IMR-90 (cell line): ENCODE measurements at regions not wholly inside any gene's neighbourhood (a gene's known extent, or its start where the extent isn't known, plus 50 kb on each side); places are given as distances from the start of the nearest gene placed in this dataset.

ENCODE experiments used
- ATAC-seq: fragments of 200-7000 bp; cut with Tn5 transposase; 2 replicates; pipeline ENCODE4 v1.9.1; 2020; ENCODE audit warnings: low read depth, mild to moderate bottlenecking, moderate library complexity
- BruUV-seq: library from RNA; stranded (reverse); fragments of 400-500 nt; replicated peaks from 2 replicates; lab custom pipeline; 2021; lab: Mats Ljungman, UMichigan
- CTCF ChIA-PET: fragments of 300-600 bp; formaldehyde crosslinking; extraction: SDS; loops from one replicate; lab custom pipeline; 2021; ENCODE audit warnings: antibody characterized with exemption; lab: Yijun Ruan, JAX
- POLR2A ChIA-PET: fragments of 300-600 bp; sonication (Branson Sonifier 250); formaldehyde crosslinking; loops from one replicate; lab custom pipeline; 2022; ENCODE audit warnings: antibody characterized with exemption; ENCODE audit not compliant: unreplicated experiment; lab: Charles Lee
- DNase-seq: peaks from one replicate; pipeline ENCODE4 v3.0.0; 2013
- H2AFZ ChIP-seq: replicated peaks from 2 replicates; pipeline ENCODE3; 2013; ENCODE audit warnings: low read length, mild to moderate bottlenecking; ENCODE audit not compliant: poor library complexity
- H2AK5ac ChIP-seq: 2 replicates; pipeline ENCODE4 v1.6.1; 2013; ENCODE audit warnings: low read depth, low read length, inconsistent platforms
- H2AK9ac ChIP-seq: replicated peaks from 2 replicates; pipeline ENCODE3; 2013; ENCODE audit warnings: mild to moderate bottlenecking, low read depth, low read length, moderate library complexity; ENCODE audit not compliant: poor library complexity
- H2BK120ac ChIP-seq: 2 replicates; pipeline ENCODE4 v1.6.1; 2013; ENCODE audit warnings: low read depth, low read length, inconsistent platforms
- H2BK15ac ChIP-seq: 3 replicates; pipeline ENCODE4 v1.6.1; 2013; ENCODE audit warnings: low read depth, low read length, inconsistent platforms
- H2BK20ac ChIP-seq: 2 replicates; pipeline ENCODE4 v1.6.1; 2013; ENCODE audit warnings: low read depth, mild to moderate bottlenecking, inconsistent platforms, low read length, moderate library complexity
- H2BK5ac ChIP-seq: 2 replicates; pipeline ENCODE4 v1.6.1; 2013; ENCODE audit warnings: mild to moderate bottlenecking, low read depth, low read length, inconsistent platforms; ENCODE audit not compliant: poor library complexity, severe bottlenecking
- H3K14ac ChIP-seq: replicated peaks from 2 replicates; pipeline ENCODE4 v1.6.1; 2013; ENCODE audit warnings: low read depth, low read length, inconsistent platforms
- H3K18ac ChIP-seq: 2 replicates; pipeline ENCODE4 v1.6.1; 2013; ENCODE audit warnings: low read depth, low read length, control low read depth
- H3K23ac ChIP-seq: 2 replicates; pipeline ENCODE4 v1.6.1; 2013; ENCODE audit warnings: low read depth, low read length, inconsistent platforms
- H3K27ac ChIP-seq: 2 replicates; pipeline ENCODE4 v1.5.1; 2013; ENCODE audit warnings: mild to moderate bottlenecking, control low read depth, low read length; ENCODE audit not compliant: insufficient read depth
- H3K27me3 ChIP-seq: 2 replicates; pipeline ENCODE4 v1.6.1; 2013; ENCODE audit warnings: low read length; ENCODE audit not compliant: control insufficient read depth, insufficient read depth
- H3K36me3 ChIP-seq: 2 replicates; pipeline ENCODE4 v1.6.1; 2013; ENCODE audit warnings: low read length, mixed read lengths; ENCODE audit not compliant: control insufficient read depth, insufficient read depth
- H3K4ac ChIP-seq: 2 replicates; pipeline ENCODE4 v1.6.1; 2013; ENCODE audit warnings: low read depth, low read length, inconsistent platforms
- H3K4me1 ChIP-seq: 2 replicates; pipeline ENCODE4 v1.6.1; 2013; ENCODE audit warnings: low read length, mixed read lengths; ENCODE audit not compliant: control insufficient read depth, insufficient read depth
- H3K4me2 ChIP-seq: 2 replicates; pipeline ENCODE4 v1.6.1; 2013; ENCODE audit warnings: low read depth, mild to moderate bottlenecking, control low read depth, low read length, moderate library complexity
- H3K4me3 ChIP-seq: 2 replicates; pipeline ENCODE4 v1.5.1; 2013; ENCODE audit warnings: low read depth, mild to moderate bottlenecking, control low read depth, low read length, moderate library complexity; ENCODE audit not compliant: insufficient read depth
- H3K56ac ChIP-seq: 2 replicates; pipeline ENCODE4 v1.6.1; 2013; ENCODE audit warnings: low read length, inconsistent platforms; ENCODE audit not compliant: insufficient read depth; ENCODE audit errors: extremely low read depth
- H3K79me1 ChIP-seq, 2 experiments: 2 replicates each; pipeline ENCODE4 v1.6.1; 2013; ENCODE audit warnings: low read length in 2 of 2, inconsistent platforms in 1 of 2, low read depth in 1 of 2
- H3K9ac ChIP-seq: 2 replicates; pipeline ENCODE4 v1.6.1; 2013; ENCODE audit warnings: low read depth, low read length, control low read depth
- H3K9me1 ChIP-seq: 2 replicates; pipeline ENCODE4 v1.6.1; 2013; ENCODE audit warnings: low read length, inconsistent platforms; ENCODE audit not compliant: insufficient read depth
- H3K9me3 ChIP-seq: 2 replicates; pipeline ENCODE4 v1.6.1; 2013; ENCODE audit warnings: low read length; ENCODE audit not compliant: control insufficient read depth, insufficient read depth
- H4K20me1 ChIP-seq: 2 replicates; pipeline ENCODE4 v1.6.1; 2013; ENCODE audit warnings: low read length, inconsistent platforms; ENCODE audit not compliant: insufficient read depth
- H4K5ac ChIP-seq: 2 replicates; pipeline ENCODE4 v1.6.1; 2013; ENCODE audit warnings: mild to moderate bottlenecking, low read depth, low read length, control low read depth
- H4K8ac ChIP-seq, 2 experiments: 2 replicates each; pipeline ENCODE4 v1.6.1; 2013; ENCODE audit warnings: low read depth in 2 of 2, low read length in 2 of 2, control low read depth in 1 of 2, inconsistent platforms in 1 of 2
- H4K91ac ChIP-seq: 2 replicates; pipeline ENCODE4 v1.6.1; 2013; ENCODE audit warnings: low read depth, low read length, inconsistent platforms; ENCODE audit not compliant: insufficient read depth
- CEBPB ChIP-seq: IDR thresholded peaks from 2 replicates; pipeline ENCODE4 v1.6.1; 2012; ENCODE audit warnings: low read depth, low read length, improper control_type of control experiment
- CTCF ChIP-seq: conservative IDR thresholded peaks from 2 replicates; pipeline ENCODE4 v1.5.1; 2012; ENCODE audit warnings: mild to moderate bottlenecking, low read depth, low read length, improper control_type of control experiment
- ELK1 ChIP-seq: fragments of 150-350 bp; IDR thresholded peaks from 2 replicates; pipeline ENCODE4 v1.6.1; 2016; ENCODE audit warnings: low read depth, mild to moderate bottlenecking, low read length, moderate library complexity, borderline replicate concordance
- FOS ChIP-seq: fragments of 150-350 bp; IDR thresholded peaks from 2 replicates; pipeline ENCODE4 v1.6.1; 2016; ENCODE audit warnings: low read depth, low read length
- MAFK ChIP-seq: IDR thresholded peaks from 2 replicates; pipeline ENCODE4 v1.6.1; 2012; ENCODE audit warnings: low read depth, low read length, improper control_type of control experiment
- NFE2L2 ChIP-seq: fragments of 150-350 bp; IDR thresholded peaks from 2 replicates; pipeline ENCODE4 v1.6.1; 2016; ENCODE audit warnings: low read depth, mild to moderate bottlenecking, low read length
- RCOR1 ChIP-seq: IDR thresholded peaks from 2 replicates; pipeline ENCODE4 v1.6.1; 2012; ENCODE audit warnings: mild to moderate bottlenecking, low read length, improper control_type of control experiment; ENCODE audit not compliant: insufficient replicate concordance
- RFX5 ChIP-seq: IDR thresholded peaks from 2 replicates; pipeline ENCODE4 v1.8.0; 2012; ENCODE audit warnings: low read depth, mild to moderate bottlenecking, low read length, moderate library complexity
- USF2 ChIP-seq: fragments of 150-350 bp; IDR thresholded peaks from 2 replicates; pipeline ENCODE4 v1.6.1; 2017; ENCODE audit warnings: mild to moderate bottlenecking, antibody characterized with exemption, low read length, low read depth
- WGBS, 2 experiments: methylation state at CpG; one replicate each; pipeline versions ENCODE4 v1.1.5 to v1.1.7; 2013; ENCODE audit warnings: missing lambda C conversion rate in 2 of 2; ENCODE audit not compliant: insufficient read length in 1 of 2; ENCODE audit errors: extremely low coverage in 2 of 2; 5-methylcytosine and 5-hydroxymethylcytosine counted together
- dilution Hi-C: fragments of 300-500 bp; cut with HindIII; formaldehyde crosslinking; loops from one replicate; pipeline ENCODE4 v1.14.3; 2018; ENCODE audit warnings: low sequenced_read_pairs; ENCODE audit not compliant: unreplicated experiment
- in situ Hi-C: fragments of 300-500 bp; cut with MboI; formaldehyde crosslinking; loops from 3 replicates; pipeline ENCODE4 v1.14.3; 2019; ENCODE audit warnings: low sequenced_read_pairs, inconsistent platforms, mixed read lengths
- intact Hi-C: fragments of 100-400 bp; cut with micrococcal nuclease; formaldehyde crosslinking; loops from 2 replicates; pipeline ENCODE4 v1.10.0; 2022

- H2AK9ac ChIP-seq, result no peak overlapping the region
- H3K9ac ChIP-seq, result no peak overlapping the region
- H2BK120ac ChIP-seq, result no peak overlapping the region
- H4K91ac ChIP-seq, result no peak overlapping the region
- POLR2A ChIA-PET, result no interaction called here
- no peaks in the 10 kb centered on the region for H3K36me3 ChIP-seq
- no TSS peak for BruUV-seq
- H2BK5ac ChIP-seq, result no peak overlapping the region
- H3K4me2 ChIP-seq, result no peak overlapping the region
- H3K4me3 ChIP-seq, result no peak overlapping the region
- CTCF ChIA-PET, result interaction anchor here (0.7 kb wide), 1 partner anchor 933 kb away, joined by 3 read pairs; no protein-coding TSS in a partner anchor
- no peak overlapping the region for H3K4ac ChIP-seq
- H3K18ac ChIP-seq, result no peak overlapping the region
- no peak overlapping the region for H2BK20ac ChIP-seq
- no peak overlapping the region for H4K5ac ChIP-seq
- H3K27me3 ChIP-seq, result no peaks in the 10 kb centered on the region
- no peaks in the 10 kb centered on the region for H3K9me3 ChIP-seq
- H3K4me1 ChIP-seq, result no peaks in the 10 kb centered on the region
- intact Hi-C loops, result no loop called here
- no peak overlapping the region for H2AK5ac ChIP-seq
- ATAC-seq (no peak), DNase-seq (no peak)
- H2AFZ ChIP-seq, result no peak overlapping the region
- no peak for TF ChIP-seq NFE2L2
- no peak for TF ChIP-seq RCOR1
- TF ChIP-seq CTCF, result no peak
- no peak for TF ChIP-seq MAFK
- no peak for TF ChIP-seq USF2
- no peak for TF ChIP-seq ELK1
- TF ChIP-seq FOS, result no peak
- TF ChIP-seq RFX5, result no peak
- no peak for TF ChIP-seq CEBPB
- no CpG with 5 or more reads among the region's 3 CpGs for WGBS, 2 experiments
- dilution Hi-C loops, result no loop called here
- H3K23ac ChIP-seq, result no peak overlapping the region
- H2BK15ac ChIP-seq, result no peak overlapping the region
- no peaks in the 10 kb centered on the region for H4K20me1 ChIP-seq
- no peaks in the 10 kb centered on the region for H3K9me1 ChIP-seq
- H3K79me1 ChIP-seq, result no peaks in the 10 kb centered on the region
- H3K56ac ChIP-seq, result no peak overlapping the region
- H3K14ac ChIP-seq, result no peak overlapping the region
- no peak overlapping the region for H3K27ac ChIP-seq
- in situ Hi-C loops, result no loop called here
- H4K8ac ChIP-seq, result no peak overlapping the region
Measured at GRCh38 chr12:87107270-87107669, 851.1 kb upstream of the MGAT4C start.
